Erythroblast (primary cell): ENCODE measurements at regions not wholly inside any gene's neighbourhood (a gene's known extent, or its start where the extent isn't known, plus 50 kb on each side); places are given as distances from the start of the nearest gene placed in this dataset.

ENCODE experiments used
- GATA1 ChIP-seq: IDR thresholded peaks from 2 replicates; pipeline ENCODE4 v1.6.1; 2011; ENCODE audit warnings: low read depth, mild to moderate bottlenecking, control low read depth, low read length, moderate library complexity
- POLR2A ChIP-seq: IDR thresholded peaks from 2 replicates; pipeline ENCODE4 v1.6.1; 2011; ENCODE audit warnings: mild to moderate bottlenecking, low read length

GRCh38 chr6:164163239-164163638 is 748.7 kb downstream of the QKI start:
- TF ChIP-seq POLR2A = no peak
- no peak for TF ChIP-seq GATA1
